CD4-positive, alpha-beta T cell treated with Interleukin-17A for 1 hour (primary cell): ENCODE measurements at regions not wholly inside any gene's neighbourhood (a gene's known extent, or its start where the extent isn't known, plus 50 kb on each side); places are given as distances from the start of the nearest gene placed in this dataset.
"Not testable (repeated sequence)": the region's sequence is repeated elsewhere in the genome, so short reads cannot be mapped to it uniquely, and the experiment has no call there.

Experiments
- DNase-seq: peaks from one replicate; pipeline ENCODE4 v3.0.0-alpha.2; 2020

DNA sequence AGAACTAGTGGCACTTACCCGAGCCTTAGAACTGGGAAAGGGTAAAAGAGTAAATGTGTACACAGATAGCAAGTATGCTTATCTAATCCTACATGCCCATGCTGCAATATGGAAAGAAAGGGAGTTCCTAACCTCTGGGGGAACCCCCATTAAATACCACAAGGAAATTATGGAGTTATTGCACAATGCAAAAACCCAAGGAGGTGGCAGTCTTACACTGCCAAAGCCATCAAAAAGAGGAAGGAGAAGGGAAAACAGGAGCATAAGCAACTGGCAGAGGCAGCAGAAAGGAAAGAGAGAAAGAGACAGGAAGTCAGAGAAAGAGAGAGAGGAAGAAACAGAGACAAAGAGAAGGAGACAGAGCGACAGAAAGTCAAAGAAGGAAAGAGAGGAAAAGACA, 876.9 kb downstream of the XPNPEP1 start:
- DNase-seq: not testable (repeated sequence)

DNA sequence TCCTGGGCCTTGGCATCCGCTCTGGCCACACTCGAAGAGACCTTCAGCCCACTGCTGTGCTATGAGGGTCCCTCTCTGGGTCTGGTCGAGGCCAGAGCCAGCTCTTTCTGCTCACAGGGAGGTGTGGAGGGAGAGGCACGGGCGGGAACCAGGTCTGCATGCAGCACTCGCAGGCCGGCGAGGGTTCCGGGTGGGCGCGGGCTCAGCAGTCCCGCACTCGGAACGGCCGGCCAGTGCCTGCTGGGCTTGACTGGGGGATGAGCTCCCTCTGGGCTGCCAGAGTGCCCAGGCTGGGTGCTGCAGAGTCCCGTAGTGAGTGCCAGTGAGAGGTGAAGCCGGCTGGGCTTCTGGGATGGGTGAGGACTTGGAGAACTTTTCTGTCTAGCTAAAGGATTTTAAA, 882.7 kb downstream of the XPNPEP1 start:
- no peak for DNase-seq

GRCh38 chr10:109037978-109038377, 885.3 kb downstream of the XPNPEP1 start:
- DNase-seq: no peak

- DNase-seq: no peak
Observed at GRCh38 chr10:109030581-109031210, 892.6 kb downstream of the XPNPEP1 start.

DNA sequence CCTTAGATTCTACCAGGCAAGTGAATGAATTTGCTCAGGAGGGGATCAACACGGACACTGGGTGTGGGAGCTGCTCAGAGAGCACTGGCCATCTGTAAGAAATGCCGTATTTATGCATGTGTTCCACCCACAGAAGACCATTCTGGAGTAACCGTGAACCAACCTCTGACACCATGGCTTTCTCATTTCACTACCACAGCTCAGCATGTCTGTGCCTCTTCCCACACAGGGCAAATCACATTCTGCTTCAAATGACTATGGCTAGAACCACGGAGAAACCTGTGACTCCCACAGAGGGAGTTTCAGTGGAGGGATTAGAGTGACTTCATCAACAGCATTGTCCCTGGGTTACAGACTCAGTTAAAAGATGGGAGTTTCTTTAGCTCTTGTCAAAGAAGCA, 893.4 kb downstream of the XPNPEP1 start:
- no peak for DNase-seq

- no peak for DNase-seq
Observed at GRCh38 chr10:109027534-109028185, 895.7 kb downstream of the XPNPEP1 start.

DNA sequence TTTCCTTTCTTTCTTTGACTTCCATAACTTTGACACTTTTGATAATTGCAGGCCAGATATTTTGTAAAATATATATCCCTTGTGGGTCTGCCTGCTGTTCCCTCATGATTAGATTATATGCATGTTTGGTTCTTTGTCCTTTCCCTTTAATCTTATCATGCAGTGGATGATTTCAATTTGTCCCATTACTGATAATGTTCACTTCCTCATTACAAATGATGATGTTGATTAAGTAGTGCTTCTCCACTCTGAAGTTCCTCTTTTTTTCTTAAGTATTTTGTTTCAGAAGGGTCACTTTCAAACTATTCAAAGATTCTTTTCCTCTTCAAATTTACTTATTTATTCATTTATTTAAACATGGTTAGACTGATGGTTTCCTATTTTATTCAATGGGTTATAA, 898.1 kb downstream of the XPNPEP1 start:
- no peak for DNase-seq

GRCh38 chr10:109022417-109023049, 900.8 kb downstream of the XPNPEP1 start:
- no peak for DNase-seq

DNA sequence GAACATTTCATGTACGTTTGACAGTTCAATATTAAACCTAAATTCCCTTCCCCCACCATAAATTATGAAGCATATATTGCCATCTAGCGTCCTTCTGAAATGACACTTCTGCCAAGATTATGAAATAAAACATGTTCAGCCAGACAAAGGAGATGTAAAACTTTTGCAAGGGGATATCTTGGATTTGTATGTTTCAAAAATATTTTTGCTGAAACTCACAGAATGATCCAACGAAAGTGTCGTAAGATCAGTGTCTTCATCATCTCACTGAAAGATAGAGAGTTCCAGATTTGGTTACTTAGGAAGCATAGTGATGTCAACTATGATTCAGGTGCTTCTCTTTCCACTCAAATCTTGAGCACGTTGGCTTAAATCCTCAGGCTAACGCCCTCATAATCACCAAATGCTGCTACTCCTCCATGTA, 904.3 kb downstream of the XPNPEP1 start:
- DNase-seq: no peak

- no peak for DNase-seq
Observed at GRCh38 chr10:109007514-109007913, 915.8 kb downstream of the XPNPEP1 start.

DNA sequence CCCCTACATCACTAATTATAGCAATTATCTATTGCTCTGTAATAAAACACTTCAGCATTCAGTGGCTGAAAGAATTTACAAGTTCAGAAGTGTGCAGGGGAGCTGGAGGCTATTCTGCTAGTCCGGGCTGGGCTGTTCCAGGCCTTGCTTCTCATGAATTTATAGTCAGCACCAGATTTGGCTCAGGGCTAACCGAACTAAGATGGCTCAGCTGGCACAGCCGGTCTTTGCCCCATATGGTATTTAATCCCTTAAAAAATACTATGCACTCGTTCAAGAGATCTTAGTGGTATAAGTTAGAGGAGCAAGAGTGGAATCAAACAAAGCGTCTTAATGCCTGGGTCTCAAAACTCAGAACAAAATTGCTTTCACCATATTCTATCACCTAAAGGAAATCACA, 932.9 kb downstream of the XPNPEP1 start:
- no peak for DNase-seq

DNA sequence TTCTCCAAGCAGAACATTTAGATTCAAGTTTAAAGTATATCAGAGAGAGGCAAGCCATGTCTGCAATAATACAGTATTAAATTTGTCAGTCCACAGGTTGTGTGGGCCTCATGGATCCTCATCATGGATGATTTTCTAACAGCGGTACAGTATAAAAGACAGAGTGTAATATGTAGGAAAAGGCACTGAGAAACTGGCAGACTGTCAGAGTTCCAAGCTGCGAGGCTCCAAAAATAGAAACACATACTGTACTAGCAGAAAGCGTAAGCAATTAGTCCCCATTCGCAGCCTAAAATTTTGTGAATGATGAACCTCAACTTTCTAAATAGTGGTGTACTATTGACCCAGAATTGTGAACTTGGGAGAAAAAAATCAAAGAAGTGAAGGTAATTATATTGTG, 933.3 kb downstream of the XPNPEP1 start:
- DNase-seq: no peak

GRCh38 chr10:108982159-108982558, 941.2 kb downstream of the XPNPEP1 start:
- DNase-seq: no peak

DNA sequence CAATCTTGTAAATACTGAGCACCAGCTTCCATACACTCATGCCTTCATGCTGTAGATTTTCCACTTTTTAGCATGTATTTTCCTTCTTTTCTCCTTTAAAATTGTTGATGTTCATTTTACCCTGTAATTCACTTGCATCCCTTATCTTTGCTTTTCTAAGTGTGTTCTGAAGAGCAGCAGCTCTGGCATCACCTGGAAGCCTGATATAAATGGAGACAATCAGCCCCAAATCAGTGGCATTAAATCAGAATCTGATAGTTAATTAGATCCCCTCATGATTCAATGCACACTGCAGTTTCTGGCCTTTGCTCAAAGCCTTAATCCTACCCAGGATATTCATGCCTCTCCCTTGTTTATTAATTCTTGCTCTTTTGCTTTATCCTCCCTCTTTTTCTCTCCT, 942.4 kb downstream of the XPNPEP1 start:
- DNase-seq: no peak

DNA sequence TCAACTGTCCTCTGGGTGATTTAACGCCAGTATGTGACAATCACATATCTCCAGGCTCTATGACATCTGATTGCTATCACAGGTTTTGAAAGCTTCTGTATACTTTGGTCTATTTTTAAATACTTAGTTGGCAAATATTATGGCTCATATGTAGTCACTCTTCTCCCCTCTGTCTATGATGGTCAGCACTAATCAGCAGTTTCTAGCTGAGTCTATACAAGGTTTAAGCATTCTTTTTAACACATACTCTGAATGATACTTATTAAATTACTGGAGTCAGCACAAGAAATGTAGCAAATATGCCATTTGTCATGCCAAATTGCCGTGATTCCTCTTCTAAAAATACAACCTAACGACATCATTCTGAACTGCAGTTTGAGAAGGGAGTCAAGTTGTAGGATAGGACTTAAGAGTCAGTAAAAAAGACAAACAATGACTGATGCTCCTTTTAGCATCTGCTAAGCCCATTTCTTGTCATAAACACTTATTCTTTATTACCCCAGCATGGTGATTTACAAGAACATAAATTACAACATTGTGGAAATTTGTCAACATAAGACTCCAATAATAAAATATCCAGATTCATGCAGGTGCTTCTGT, 947.8 kb downstream of the XPNPEP1 start:
- no peak for DNase-seq

- no peak for DNase-seq
Observed at GRCh38 chr10:108970016-108970415, 953.3 kb downstream of the XPNPEP1 start.

DNA sequence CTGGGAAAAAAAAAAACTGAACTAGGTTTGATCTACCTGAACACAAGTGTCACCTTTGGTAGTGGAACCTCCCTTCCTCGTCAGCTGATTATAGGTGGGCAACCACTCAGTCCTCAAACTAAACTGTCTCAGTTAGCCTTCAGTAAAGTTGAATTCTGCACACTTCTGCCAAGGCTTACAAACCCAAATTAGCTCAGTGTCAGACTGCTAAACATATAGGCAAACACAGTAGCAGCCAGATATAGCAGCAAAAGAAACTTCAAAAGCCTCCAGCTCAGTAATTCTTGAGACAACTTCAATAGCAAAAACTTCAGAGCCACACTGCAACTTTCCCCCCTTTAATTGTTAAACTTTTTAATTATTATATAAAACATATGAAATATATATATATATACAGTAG, 956.9 kb downstream of the XPNPEP1 start:
- no peak for DNase-seq

DNA sequence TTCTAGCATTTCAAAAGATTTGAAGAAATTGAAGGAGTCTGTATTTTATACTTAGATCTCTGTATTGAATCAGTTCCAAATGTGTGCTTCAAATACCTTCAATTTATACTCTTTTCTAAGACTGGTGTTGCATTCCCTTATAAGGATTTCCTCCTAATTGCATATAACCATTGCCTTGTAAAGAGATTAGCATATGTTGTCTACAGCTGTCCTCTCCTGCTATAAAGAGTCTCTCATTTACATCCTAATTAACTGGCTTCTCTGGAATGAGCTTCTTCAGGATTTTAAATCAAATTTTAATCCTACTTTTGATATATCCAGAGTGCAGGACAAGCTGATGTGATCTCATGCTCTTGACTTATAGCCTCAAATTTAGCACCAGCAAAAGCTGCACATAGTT, 957.3 kb downstream of the XPNPEP1 start:
- DNase-seq: no peak

- no peak for DNase-seq
Observed at GRCh38 chr10:108962172-108962571, 961.1 kb downstream of the XPNPEP1 start.

DNA sequence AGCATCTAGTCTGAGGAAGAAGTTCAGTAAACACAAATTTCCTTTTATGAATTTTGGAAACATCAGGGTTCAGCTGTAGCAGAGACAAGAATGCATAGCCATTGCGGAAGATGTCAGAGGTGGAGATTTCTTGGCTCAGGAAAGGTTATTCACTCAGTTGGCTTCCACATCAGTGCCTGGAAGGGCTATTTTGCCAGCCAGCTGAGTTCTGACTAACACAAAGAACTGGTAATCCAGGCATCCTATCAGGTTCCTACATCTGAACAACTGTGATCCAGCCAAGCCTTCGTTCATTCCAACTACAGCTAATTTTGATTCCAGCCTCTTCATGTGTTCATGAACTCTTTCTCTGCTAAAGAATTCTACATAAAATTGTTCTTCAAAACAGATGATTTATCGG, 965.6 kb downstream of the XPNPEP1 start:
- no peak for DNase-seq

DNA sequence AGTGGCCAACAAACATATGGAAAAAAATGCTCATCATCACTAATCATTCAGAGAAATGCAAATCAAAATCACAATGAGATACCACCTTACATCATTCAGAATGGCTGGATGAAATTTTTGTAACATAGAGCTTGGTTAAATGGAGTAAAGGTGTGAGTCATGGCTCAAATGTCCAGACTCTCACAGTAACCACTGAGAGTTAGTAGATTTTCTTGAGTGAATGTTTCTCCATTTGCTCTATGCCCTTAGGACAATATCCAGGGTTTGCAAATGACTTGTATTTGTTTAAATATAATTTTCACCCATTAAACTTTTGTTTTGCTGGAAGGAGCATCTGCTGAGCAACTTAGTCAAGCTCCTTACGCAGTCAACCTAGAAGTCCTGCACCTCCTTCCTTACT, 967.2 kb downstream of the XPNPEP1 start:
- DNase-seq: no peak

DNA sequence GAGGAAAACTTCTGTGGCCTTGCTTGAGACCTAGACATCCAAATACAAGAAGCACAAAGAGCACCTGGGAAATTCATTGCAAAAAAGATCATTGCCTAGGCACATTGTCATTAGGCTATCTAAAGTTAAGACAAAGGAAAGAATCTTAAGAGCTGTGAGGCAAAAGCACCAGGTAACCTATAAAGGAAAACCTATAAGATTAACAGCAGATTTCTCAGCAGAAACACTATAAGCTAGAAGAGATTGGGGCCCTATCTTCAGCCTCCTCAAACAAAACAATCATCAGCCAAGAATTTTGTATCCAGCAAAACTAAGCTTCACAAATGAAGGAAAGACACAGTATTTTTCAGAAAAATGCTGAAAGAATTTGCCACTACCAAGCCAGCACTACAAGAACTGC, 1003.3 kb downstream of the XPNPEP1 start:
- not testable (repeated sequence) for DNase-seq

DNA sequence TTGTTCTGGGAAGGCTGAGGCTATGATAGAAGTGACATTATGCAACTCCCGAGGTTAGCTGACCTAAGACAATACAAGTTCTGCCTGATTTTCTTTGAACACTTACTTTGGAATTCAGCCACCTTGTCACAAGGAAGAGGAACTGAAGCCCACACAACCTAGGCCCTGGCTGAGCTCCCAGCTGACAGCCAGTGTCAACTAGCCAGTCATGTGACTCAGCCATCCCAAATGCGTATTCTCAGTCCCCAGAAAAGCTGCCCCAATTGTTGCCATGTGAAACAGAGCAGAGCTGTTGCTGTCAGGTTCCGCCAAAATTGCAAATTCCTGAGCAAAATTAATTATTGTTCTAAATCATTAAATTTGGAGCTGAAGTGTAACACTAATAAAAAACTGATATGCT, 1010.0 kb downstream of the XPNPEP1 start:
- DNase-seq: no peak
